HAP-1 (cell line): ENCODE measurements at regions not wholly inside any gene's neighbourhood (a gene's known extent, or its start where the extent isn't known, plus 50 kb on each side); places are given as distances from the start of the nearest gene placed in this dataset.

Experiments
- DNase-seq, 2 experiments: peaks; one replicate each; pipeline ENCODE4 v3.0.0-alpha.2; 2016 to 2020; ENCODE audit warnings: low spot score in 2 of 2
- H3K27me3 ChIP-seq: fragments of 250-450 bp; sonication (Bioruptor Pico); 2 replicates; pipeline ENCODE4 v1.5.1; 2020; ENCODE audit warnings: low read depth, mild to moderate bottlenecking, moderate library complexity
- H3K36me3 ChIP-seq: fragments of 250-450 bp; sonication (Bioruptor Pico); replicated peaks from 2 replicates; pipeline ENCODE4 v1.5.1; 2020; ENCODE audit warnings: mild to moderate bottlenecking
- H3K4me1 ChIP-seq: fragments of 250-450 bp; sonication (Bioruptor Pico); 2 replicates; pipeline ENCODE4 v1.5.1; 2020; ENCODE audit warnings: mild to moderate bottlenecking
- H3K4me3 ChIP-seq: fragments of 250-450 bp; sonication (Bioruptor Pico); 2 replicates; pipeline ENCODE4 v1.5.1; 2020; ENCODE audit warnings: mild to moderate bottlenecking, moderate library complexity
- H3K9me3 ChIP-seq: fragments of 250-450 bp; sonication (Bioruptor Pico); 2 replicates; pipeline ENCODE4 v1.5.1; 2020; ENCODE audit warnings: mild to moderate bottlenecking, moderate library complexity
- in situ Hi-C: fragments of 300-500 bp; cut with MboI; formaldehyde crosslinking; loops from 3 replicates; pipeline ENCODE4 v1.14.3; 2020; ENCODE audit warnings: low sequenced_read_pairs, inconsistent platforms, mixed read lengths

DNA sequence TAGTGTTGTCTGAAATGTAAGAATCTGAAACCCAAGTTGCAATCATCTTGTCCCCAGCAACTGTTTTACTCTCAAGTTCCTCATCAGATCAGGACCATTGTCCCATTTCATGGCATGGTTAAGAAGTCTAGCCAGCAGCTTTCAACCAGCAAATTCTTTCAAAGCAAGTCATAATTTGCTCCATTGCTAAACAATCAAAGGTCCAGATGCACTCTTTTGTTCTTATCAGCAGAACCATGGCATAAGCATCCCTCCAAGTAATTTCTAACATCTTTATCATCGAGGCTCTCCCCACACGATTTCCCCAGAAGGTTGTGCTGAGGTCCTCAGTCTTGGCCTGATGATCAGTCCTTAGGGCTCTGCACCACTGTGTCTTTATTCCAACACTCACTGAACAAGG is 67.5 kb upstream of the APCDD1 start:
- DNase-seq: no peak
- Histone ChIP-seq H3K36me3 (no peaks in the 10 kb centered on the region), H3K27me3 (peaks cover 2% of the 10 kb centered on the region; the same call in 1 of the 2 replicates), H3K4me3 (no peak overlapping the region), H3K4me1 (no peaks in the 10 kb centered on the region), H3K9me3 (no peaks in the 10 kb centered on the region)
- in situ Hi-C loops: no loop called here

DNA sequence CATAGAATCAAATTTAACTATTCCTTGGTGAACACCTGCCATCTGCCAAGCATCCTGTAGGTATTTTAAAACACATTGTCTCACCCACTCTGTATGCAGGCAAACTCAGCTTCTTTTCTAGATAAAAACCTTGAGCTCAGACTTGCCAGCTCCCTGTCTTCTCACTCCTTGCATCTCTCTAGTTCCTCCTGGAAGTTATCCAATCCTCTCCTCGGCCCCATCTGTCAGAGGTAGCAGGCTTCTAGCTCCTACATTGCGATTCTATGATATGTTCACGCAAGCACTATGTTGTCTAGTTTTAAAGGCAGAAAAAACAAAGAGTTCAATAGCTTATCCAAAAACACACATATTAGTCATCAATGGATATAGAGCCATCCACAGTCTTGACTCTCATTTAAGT is 67.0 kb upstream of the APCDD1 start:
- no peak for DNase-seq
- Histone ChIP-seq H3K27me3 (peaks cover 2% of the 10 kb centered on the region; the same call in 1 of the 2 replicates), H3K4me1 (no peaks in the 10 kb centered on the region), H3K9me3 (no peaks in the 10 kb centered on the region), H3K4me3 (no peak overlapping the region), H3K36me3 (no peaks in the 10 kb centered on the region)
- in situ Hi-C loops: no loop called here

DNA sequence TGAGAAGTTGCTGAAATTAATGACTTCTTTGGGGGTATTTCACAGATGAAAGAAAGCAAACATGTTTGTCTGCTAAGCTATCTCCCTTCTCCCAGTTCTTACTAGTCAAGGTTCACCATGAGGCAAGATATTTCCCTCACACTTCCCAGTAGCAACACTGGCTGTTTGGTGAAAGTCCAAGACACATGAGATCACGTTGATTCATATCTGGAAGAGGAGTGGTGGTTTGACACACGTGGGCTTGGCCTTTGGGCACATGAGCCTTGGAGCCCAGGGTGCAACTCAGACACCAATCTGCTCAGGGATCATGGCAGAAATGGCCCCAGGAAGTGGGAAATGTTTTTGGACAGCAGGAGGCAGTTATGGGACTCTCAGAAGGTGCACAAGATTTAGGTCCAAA is 66.1 kb upstream of the APCDD1 start:
- in situ Hi-C loops: no loop called here
- Histone ChIP-seq H3K4me1 (no peaks in the 10 kb centered on the region), H3K27me3 (peaks cover 2% of the 10 kb centered on the region; the same call in 1 of the 2 replicates), H3K4me3 (no peak overlapping the region), H3K9me3 (no peaks in the 10 kb centered on the region), H3K36me3 (no peaks in the 10 kb centered on the region)
- DNase-seq: no peak

DNA sequence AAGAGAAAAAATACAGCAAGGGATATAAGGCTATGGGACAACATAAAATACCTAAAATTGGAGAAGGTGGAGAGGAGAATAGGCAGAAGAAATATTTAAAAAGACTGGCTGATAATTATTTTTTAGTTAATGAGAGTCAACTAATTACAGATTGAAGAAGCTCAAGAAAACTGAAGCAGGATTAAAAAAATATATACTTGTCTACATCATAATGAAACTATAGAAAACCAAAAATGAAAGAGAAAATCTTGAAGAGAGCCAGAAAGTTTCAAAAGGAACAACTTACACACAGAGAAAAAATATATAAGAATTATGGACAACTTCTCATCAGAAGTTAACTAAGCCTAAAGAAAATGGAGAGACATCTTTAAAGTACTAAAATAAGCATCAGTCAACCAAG is 62.9 kb upstream of the APCDD1 start:
- DNase-seq: no peak
- H3K4me1 ChIP-seq: no peaks in the 10 kb centered on the region
- H3K36me3 ChIP-seq: no peaks in the 10 kb centered on the region
- in situ Hi-C loops: no loop called here
- H3K9me3 ChIP-seq: no peaks in the 10 kb centered on the region
- H3K27me3 ChIP-seq: peaks cover 2% of the 10 kb centered on the region; the same call in 1 of the 2 replicates
- no peak overlapping the region for H3K4me3 ChIP-seq

DNA sequence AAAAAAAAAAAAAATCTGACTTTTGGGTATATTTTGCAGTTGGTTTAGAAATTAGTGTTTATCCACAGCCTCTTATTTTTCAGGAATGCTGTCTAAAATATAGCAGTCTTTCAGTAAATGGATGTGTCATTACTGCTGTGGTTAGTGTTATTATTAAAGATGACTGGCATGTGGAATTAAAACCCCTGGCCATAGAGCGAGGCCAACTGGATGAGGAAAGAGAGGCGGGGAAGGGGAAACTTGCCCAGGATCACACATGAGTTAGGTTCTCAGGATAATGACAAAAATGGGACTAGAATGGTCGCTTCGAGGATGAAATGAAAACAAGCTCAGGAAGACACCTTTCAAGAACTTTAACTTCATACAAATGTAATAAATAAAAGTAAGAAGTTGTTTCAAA is 57.4 kb upstream of the APCDD1 start:
- in situ Hi-C loops: no loop called here
- H3K9me3 ChIP-seq: no peaks in the 10 kb centered on the region
- H3K27me3 ChIP-seq: peaks cover 5% of the 10 kb centered on the region
- no peaks in the 10 kb centered on the region for H3K4me1 ChIP-seq
- DNase-seq: no peak
- H3K36me3 ChIP-seq: no peaks in the 10 kb centered on the region
- no peak overlapping the region for H3K4me3 ChIP-seq

DNA sequence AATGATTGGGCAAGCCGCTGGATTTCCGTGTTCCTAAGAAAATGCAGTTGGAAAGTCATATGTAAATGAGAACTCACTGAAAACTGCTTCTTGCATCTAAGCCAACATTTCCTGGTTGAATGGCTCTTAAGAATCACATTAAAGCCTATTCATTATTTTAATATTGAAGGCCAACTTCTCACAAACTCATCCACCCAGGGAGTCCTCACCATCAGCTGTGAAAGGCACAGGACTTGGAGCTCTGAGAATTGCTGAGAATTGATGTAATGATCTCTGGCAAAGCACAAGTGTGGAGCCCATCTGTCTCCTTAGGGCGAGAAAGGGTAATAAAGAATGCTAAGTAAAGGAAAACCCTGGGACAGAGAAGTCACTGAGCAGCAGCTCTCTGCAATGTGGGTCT is 55.9 kb upstream of the APCDD1 start:
- no peaks in the 10 kb centered on the region for H3K4me1 ChIP-seq
- peaks cover 5% of the 10 kb centered on the region for H3K27me3 ChIP-seq
- H3K4me3 ChIP-seq: no peak overlapping the region
- in situ Hi-C loops: no loop called here
- DNase-seq: no peak
- no peaks in the 10 kb centered on the region for H3K9me3 ChIP-seq
- H3K36me3 ChIP-seq: no peaks in the 10 kb centered on the region

DNA sequence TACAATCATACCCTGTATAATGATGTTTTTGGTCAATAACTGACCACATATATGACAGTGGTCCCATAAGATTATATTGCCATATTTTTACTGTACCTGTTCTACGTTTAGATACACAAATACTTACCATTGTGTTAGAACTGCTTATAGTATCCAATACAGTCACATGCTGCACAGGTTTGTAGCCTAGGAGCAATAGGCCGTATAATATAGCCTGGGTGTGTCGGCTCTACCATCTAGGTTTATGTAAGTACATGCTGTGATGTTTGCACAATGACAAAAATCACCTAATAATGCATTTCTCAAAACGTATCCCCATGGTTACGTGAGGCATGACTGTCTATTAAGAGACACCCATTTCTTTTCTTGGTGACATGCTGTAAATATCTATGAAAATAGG is 55.0 kb upstream of the APCDD1 start:
- Histone ChIP-seq H3K4me1 (no peaks in the 10 kb centered on the region), H3K9me3 (no peaks in the 10 kb centered on the region), H3K36me3 (no peaks in the 10 kb centered on the region), H3K27me3 (peaks cover 5% of the 10 kb centered on the region), H3K4me3 (no peak overlapping the region)
- DNase-seq: no peak
- in situ Hi-C loops: no loop called here

DNA sequence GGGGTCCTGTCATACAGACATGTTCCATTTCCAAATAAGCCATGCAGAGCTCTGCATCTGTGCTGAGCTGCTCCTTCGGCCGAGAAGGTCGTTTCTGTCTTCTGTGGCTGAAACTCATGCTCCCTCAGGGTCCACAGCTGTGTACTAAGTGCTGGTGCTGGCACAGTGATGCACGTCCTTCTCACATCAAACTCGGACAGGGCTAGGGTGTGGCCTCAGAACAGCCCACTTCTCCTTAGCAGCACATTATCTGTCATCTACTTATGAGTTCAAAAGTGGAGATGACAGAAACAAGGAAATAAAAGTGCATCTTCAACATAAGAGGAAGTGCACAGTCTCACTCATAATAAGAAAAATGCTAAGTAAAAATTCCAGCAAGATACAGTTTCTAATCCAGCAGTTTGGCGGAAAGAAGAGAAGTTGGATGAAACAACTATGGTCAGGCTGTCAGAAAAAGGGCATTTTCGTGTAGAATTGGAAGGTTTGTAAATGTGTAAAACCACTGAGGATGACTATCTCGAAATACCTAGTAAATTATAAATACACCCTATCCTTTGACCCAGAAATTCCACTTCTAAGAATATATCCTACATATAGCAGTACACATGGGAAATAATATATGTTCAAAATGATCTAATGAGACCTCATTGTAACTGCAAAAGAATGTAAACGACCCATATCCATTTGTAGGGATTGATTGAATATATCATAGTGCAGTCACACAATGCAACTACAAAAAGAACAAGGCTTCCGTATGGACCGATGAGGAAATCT is 53.7 kb upstream of the APCDD1 start:
- H3K36me3 ChIP-seq: no peaks in the 10 kb centered on the region
- in situ Hi-C loops: no loop called here
- H3K9me3 ChIP-seq: no peaks in the 10 kb centered on the region
- peaks cover 5% of the 10 kb centered on the region for H3K27me3 ChIP-seq
- no peaks in the 10 kb centered on the region for H3K4me1 ChIP-seq
- no peak overlapping the region for H3K4me3 ChIP-seq
- DNase-seq: no peak

DNA sequence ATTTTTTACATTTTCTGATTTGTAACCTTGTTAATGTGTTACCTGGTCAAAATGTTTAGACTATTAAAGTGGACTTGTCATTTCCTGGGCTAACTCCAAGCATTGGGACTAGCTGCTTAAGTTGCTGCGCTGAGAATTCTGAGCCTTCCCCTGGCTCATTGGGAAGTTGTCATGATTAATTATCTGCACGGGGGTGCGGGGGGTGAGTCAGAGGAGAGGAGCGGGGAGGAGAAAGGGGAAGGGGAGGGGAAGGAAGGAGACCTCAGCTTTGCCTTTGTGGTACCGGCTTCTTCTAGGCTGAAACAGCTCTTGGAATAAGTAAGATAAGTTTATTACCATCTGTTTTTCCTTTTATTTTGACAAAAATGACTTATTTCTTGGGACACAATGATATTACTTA is 52.9 kb upstream of the APCDD1 start:
- no peaks in the 10 kb centered on the region for H3K36me3 ChIP-seq
- no peaks in the 10 kb centered on the region for H3K4me1 ChIP-seq
- no peak overlapping the region for H3K4me3 ChIP-seq
- in situ Hi-C loops: no loop called here
- no peak for DNase-seq
- H3K27me3 ChIP-seq: peaks cover 5% of the 10 kb centered on the region
- H3K9me3 ChIP-seq: no peaks in the 10 kb centered on the region

DNA sequence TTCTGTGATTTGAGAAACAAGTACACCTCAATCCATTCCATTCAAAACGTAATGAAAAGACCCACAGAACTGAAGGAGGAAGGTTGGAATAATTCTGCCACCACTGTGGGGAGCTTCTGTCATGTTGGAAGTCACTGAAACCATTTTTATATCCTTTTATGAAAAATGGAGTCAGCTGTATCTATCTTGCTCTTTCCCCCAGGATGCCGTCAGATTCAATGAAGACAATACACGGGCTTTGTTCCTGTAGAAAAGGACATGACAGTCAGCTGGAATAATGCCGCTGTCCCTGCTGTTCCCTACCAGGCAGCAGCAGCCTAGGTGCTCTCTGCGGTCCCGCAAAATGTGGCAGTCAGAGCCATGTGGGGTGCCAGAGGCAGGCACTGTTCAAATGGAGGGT is 52.5 kb upstream of the APCDD1 start:
- DNase-seq: no peak
- H3K4me3 ChIP-seq: no peak overlapping the region
- peaks cover 5% of the 10 kb centered on the region for H3K27me3 ChIP-seq
- H3K9me3 ChIP-seq: no peaks in the 10 kb centered on the region
- H3K36me3 ChIP-seq: no peaks in the 10 kb centered on the region
- in situ Hi-C loops: no loop called here
- H3K4me1 ChIP-seq: no peaks in the 10 kb centered on the region

DNA sequence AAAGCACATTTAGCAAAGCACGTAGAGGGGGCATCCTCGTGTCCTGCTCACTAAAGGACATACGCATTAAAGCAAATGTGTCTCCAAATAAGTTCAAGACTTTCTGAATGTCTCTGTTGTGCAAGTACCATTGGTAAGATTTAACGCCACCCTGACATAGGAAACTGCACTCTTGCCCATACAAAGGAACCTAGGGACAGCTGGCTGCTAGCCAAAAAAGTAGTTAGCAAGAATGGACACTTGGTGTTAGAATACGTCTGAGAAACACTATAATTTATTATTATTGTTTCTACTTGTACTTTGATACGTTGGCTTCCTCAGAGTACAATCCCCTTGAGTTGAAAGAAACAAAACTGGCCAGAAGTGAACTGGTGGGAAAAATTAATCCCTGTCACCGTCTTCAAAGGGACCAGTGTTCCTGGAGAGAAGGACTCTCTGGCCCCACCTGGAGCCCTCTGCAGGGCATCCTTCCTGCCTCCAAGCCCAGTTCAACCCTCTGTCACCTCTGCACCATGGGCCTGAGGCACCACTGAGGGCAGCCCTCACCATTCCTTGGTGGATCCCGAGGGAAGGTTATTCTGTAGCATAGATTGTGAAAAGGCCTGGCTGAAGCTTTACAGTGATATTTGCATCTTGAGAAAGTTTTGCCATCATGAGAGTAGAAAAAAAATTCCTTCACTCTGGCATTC is 51.4 kb upstream of the APCDD1 start:
- H3K36me3 ChIP-seq: no peaks in the 10 kb centered on the region
- no peaks in the 10 kb centered on the region for H3K4me1 ChIP-seq
- peaks cover 5% of the 10 kb centered on the region for H3K27me3 ChIP-seq
- no peaks in the 10 kb centered on the region for H3K9me3 ChIP-seq
- in situ Hi-C loops: no loop called here
- no peak for DNase-seq
- H3K4me3 ChIP-seq: no peak overlapping the region

DNA sequence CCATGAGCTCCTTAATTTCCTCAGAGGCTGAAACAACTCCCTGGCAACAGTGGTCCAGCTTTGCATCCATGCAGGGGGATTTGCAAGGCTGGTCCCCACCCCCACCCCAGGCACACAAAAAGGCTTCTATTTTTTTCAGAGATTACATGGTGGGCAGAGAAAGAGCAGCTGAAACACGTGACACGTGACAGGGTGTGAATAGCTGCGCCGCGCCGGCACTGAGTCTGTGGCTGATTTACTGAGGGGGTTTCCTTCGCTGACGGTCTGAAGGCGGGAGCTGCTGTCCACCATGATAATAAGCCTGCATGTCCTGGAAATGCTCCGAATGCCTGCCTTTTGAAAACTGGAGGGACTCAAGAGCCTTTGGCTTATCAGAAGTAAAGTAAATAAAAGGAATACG is 50.7 kb upstream of the APCDD1 start:
- DNase-seq: no peak
- Histone ChIP-seq H3K9me3 (no peaks in the 10 kb centered on the region), H3K4me1 (no peaks in the 10 kb centered on the region), H3K4me3 (no peak overlapping the region), H3K36me3 (no peaks in the 10 kb centered on the region), H3K27me3 (peaks cover 5% of the 10 kb centered on the region)
- in situ Hi-C loops: no loop called here

DNA sequence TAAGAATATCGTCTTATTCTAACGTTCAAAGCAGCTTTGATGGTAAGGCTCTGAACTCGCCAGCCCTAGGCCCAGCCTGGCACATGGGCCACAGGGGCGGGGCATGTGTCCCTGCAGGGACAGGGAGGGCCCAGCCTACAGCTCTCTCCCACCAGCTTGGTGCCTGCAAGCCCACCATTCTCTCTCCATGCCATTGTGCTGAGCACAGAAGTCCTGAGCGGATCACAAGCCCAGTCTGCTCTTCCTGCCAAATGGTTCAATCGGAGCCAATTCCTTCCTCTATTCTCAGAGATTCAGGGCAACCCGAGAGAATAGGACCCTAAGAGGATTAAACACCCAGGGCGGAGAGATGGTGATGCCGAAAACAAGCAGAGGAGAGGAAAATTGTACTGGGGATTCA is 50.3 kb upstream of the APCDD1 start:
- Histone ChIP-seq H3K4me3 (no peak overlapping the region), H3K27me3 (peaks cover 5% of the 10 kb centered on the region), H3K36me3 (no peaks in the 10 kb centered on the region), H3K4me1 (no peaks in the 10 kb centered on the region), H3K9me3 (no peaks in the 10 kb centered on the region)
- in situ Hi-C loops: no loop called here
- no peak for DNase-seq
